ENCODE measurements at regions not wholly inside any gene's neighbourhood (a gene's known extent, or its start where the extent isn't known, plus 50 kb on each side); places are given as distances from the start of the nearest gene placed in this dataset.

DNA sequence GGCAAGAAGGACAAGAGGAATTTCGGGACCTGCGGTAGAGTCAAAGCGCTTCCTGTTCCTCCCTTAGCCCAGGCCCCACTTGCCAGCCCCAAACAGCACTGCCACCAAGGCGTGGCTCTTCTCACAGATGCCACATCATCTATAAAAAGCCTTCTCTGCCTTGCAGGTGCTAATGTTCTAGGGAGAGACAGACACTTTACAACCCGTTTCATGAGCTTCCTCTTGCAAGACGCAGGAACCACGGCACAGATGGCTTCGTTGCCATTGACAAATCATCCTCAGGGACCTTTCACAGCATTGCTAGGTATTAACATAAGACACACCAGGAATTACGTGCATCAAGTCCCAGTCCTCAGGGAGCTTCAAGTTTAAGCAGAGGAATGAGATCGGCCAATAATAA is 180.9 kb downstream of the JCAD start:
- no peak for TF ChIP-seq POLR2A (IDR thresholded peaks at IDR 0.05)
- TF ChIP-seq, protein P1, sequence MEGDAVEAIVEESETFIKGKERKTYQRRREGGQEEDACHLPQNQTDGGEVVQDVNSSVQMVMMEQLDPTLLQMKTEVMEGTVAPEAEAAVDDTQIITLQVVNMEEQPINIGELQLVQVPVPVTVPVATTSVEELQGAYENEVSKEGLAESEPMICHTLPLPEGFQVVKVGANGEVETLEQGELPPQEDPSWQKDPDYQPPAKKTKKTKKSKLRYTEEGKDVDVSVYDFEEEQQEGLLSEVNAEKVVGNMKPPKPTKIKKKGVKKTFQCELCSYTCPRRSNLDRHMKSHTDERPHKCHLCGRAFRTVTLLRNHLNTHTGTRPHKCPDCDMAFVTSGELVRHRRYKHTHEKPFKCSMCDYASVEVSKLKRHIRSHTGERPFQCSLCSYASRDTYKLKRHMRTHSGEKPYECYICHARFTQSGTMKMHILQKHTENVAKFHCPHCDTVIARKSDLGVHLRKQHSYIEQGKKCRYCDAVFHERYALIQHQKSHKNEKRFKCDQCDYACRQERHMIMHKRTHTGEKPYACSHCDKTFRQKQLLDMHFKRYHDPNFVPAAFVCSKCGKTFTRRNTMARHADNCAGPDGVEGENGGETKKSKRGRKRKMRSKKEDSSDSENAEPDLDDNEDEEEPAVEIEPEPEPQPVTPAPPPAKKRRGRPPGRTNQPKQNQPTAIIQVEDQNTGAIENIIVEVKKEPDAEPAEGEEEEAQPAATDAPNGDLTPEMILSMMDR (IDR thresholded peaks at IDR 0.05) = no peak
- no peak for TF ChIP-seq POLR2AphosphoS5 (IDR thresholded peaks at IDR 0.05)
